ENCODE measurements at regions not wholly inside any gene's neighbourhood (a gene's known extent, or its start where the extent isn't known, plus 50 kb on each side); places are given as distances from the start of the nearest gene placed in this dataset.

- no peak for DNase-seq (ENCODE audit: extremely low spot score)
- no peak for TF ChIP-seq CTCF (IDR thresholded peaks at IDR 0.05; ENCODE audit: control extremely low read depth, extremely low read depth, low read depth, missing control alignments)
- ChIA-PET POLR2A (no interaction called here), CTCF (no interaction called here)
These were observed 316.2 kb downstream of the EPHA4 start for GRCh38 chr2:221255862-221256261.

- CTCF ChIA-PET = no interaction called here
- DNase-seq (ENCODE audit: extremely low spot score) = no peak
- POLR2A ChIA-PET = no interaction called here
- no peak for TF ChIP-seq CTCF (IDR thresholded peaks at IDR 0.05; ENCODE audit: control extremely low read depth, extremely low read depth, low read depth, missing control alignments)
These were observed 313.6 kb downstream of the EPHA4 start for GRCh38 chr2:221258464-221258863.

- TF ChIP-seq CTCF (IDR thresholded peaks at IDR 0.05; ENCODE audit: control extremely low read depth, extremely low read depth, low read depth, missing control alignments) = no peak
- POLR2A ChIA-PET = no interaction called here
- no peak for DNase-seq (ENCODE audit: extremely low spot score)
- CTCF ChIA-PET = interaction anchor here (1.1 kb wide), 1 partner anchor 12 kb away, joined by 3 read pairs; no protein-coding TSS in a partner anchor
These were observed 309.5 kb downstream of the EPHA4 start for GRCh38 chr2:221262651-221263050.

GRCh38 chr2:221263573-221263972 is 308.5 kb downstream of the EPHA4 start:
- no peak for TF ChIP-seq CTCF (IDR thresholded peaks at IDR 0.05; ENCODE audit: control extremely low read depth, extremely low read depth, low read depth, missing control alignments)
- CTCF ChIA-PET = no interaction called here
- POLR2A ChIA-PET = no interaction called here
- DNase-seq (ENCODE audit: extremely low spot score) = no peak

- ChIA-PET CTCF (no interaction called here), POLR2A (no interaction called here)
- DNase-seq (ENCODE audit: extremely low spot score) = no peak
- TF ChIP-seq CTCF (IDR thresholded peaks at IDR 0.05; ENCODE audit: control extremely low read depth, extremely low read depth, low read depth, missing control alignments) = no peak
These were observed 307.8 kb downstream of the EPHA4 start for GRCh38 chr2:221264318-221264717.

GRCh38 chr2:221267773-221268425 is 304.2 kb downstream of the EPHA4 start:
- no peak for TF ChIP-seq CTCF (IDR thresholded peaks at IDR 0.05; ENCODE audit: control extremely low read depth, extremely low read depth, low read depth, missing control alignments)
- POLR2A ChIA-PET = no interaction called here
- DNase-seq (ENCODE audit: extremely low spot score) = no peak
- CTCF ChIA-PET = interaction anchor here (1.3 kb wide), 1 partner anchor 13 kb away, joined by 4 read pairs; no protein-coding TSS in a partner anchor

Data from GM10248 (cell line).